Fibroblast of peridontal ligament (primary cell): ENCODE measurements at regions not wholly inside any gene's neighbourhood (a gene's known extent, or its start where the extent isn't known, plus 50 kb on each side); places are given as distances from the start of the nearest gene placed in this dataset.
"Not testable (repeated sequence)": the region's sequence is repeated elsewhere in the genome, so short reads cannot be mapped to it uniquely, and the experiment has no call there.

ENCODE experiments used
- DNase-seq: peaks from one replicate; pipeline ENCODE4 v3.0.0-alpha.2; 2010; ENCODE audit errors: extremely low read depth

DNA sequence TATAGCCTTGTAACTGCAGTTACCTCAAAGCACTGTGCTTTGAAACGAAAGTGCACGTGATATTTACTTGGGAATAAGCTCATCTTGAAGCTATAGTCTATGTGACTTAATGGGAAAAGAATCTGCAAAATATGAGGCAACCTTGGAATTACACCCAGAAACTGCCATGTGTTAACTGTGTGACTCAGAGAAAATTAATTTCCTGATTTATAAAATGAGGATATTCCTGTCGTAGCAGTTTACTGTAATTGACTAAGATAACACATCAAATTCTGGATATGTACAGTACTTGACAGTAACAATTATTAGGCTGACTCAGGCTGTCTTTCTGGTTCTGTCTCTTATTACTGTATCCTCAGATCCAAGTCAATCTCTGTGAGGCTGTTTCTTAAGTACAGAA lies 1079.9 kb upstream of the ACO1 start:
- no peak for DNase-seq

DNA sequence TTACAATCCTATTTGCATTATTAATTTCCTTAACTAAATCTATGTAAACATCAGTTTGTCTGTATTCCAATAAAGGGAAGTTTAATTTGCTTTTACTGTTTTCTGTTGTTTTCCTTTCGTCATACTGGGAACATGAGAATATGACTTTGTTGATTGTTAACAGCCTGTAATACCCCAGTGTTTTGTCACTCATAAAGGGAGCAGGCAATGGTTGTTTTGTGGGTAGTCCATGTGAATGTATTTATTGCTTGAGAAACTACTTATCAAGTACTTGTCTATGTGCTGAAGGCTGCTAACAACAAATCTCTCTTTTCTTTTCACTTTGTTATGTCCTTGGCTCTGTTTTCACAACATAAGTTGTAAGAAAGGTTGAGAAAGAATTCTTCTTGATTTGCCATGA lies 1070.2 kb upstream of the ACO1 start:
- no peak for DNase-seq

DNA sequence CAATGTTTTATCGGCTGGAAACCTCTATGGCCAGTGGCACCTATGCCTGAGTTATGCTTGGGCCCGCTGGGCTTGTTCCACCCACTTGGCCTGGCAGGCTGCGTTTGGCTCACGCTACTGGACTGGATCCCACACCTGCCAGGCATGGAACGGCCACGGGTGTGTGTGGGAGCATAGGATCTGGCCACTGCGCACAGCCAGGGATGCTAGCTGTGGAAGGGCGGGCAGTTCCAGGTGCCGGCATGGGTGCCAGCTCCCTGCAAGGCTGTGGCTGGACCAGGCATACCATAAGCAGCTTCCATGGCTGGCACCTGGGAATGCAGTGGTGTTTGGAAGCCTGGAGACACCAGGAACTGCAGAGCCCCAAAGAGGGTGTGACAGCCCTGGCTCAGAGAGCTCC lies 1063.9 kb upstream of the ACO1 start:
- DNase-seq, result no peak

DNA sequence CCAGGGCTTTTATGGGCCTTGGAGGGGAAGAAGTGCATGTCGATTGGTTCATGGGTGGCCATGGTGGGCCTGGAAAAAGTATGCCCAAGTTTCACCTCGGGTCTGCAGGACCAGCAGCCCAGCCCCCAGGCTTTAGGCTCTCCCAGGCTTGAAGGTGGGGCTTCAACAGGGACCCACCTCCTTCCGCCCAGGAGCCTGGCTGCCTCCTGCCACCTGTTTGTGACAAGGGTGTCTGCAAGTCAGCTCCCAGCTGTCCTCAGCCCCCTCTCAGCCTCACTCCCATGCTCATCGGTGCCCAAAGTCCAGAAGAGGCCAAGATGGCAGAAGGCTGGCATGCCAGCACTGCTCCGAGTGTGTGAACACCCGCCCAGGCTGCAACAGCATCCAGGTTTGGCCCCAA lies 1063.2 kb upstream of the ACO1 start:
- DNase-seq, result no peak

DNA sequence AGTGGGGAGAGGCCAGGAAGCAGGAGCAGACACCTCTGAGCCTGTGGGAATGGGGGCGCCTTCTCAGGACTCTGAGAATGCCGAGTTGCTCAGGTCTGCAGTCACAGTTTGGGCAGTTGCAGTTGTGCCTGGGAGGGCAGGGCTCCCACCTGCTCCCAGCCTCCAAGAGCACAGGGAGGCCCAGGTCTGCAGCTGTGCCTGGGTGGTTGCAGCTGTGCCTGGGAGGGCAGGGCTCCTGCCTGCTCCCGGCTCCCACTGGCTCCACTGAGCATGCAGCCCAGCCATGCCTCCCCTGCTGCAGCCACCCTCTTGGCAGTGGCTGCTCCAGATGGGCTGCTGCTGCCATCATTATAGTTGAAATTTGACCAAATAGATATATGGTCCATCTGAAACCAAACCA lies 1062.8 kb upstream of the ACO1 start:
- no peak for DNase-seq

DNA sequence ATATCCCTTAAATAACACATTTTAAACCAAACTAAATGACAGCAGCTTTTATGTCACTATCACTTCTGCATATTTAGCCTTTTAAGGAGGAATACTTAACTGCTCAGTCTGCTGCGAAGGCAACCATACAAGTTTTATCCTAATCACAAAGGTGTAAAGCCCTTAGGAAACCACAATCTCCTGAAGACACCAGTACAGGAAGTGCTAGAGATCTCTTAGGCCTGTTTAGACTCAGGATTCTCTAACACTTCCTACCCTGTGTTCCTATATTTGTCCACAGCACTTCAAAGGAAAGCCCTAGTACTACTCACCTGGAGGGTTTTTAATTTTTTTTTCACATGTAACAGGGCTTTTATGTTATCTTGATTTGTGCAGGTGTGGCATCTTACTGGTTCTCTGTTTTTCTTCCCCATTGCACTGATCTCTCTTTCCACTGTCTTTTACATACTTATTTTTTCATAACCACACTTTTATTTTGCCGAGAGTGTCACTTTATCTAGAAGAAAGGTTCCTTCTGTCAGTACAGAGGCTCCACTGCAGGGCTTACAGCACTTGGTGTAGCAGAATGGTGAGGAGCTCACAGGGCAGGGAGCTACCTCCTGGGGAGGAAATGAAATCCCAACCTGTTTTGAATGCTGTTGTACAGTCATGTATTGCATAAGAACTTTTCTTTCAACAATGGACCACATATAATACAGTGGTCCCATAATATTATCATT lies 1060.6 kb upstream of the ACO1 start:
- no peak for DNase-seq

DNA sequence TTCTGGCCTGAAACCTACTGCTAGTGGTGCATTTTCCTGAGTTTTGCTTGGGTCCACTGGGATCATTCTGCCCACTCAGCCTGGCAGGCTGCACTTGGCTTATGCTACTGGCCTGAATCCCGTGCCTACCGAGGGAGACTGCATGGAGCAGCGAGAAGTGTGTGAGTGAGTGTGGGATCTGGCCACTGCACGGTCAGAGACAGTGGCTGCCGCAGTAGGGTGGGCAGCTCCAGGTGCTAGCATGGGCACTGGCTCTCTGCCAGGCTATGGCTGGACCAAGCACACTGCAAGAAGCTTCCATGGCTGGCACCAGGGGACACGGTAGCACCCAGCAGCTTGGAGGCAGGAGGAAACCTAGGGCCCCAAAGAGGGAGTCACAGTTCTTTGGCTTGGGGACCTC lies 1058.7 kb upstream of the ACO1 start:
- DNase-seq, result no peak

DNA sequence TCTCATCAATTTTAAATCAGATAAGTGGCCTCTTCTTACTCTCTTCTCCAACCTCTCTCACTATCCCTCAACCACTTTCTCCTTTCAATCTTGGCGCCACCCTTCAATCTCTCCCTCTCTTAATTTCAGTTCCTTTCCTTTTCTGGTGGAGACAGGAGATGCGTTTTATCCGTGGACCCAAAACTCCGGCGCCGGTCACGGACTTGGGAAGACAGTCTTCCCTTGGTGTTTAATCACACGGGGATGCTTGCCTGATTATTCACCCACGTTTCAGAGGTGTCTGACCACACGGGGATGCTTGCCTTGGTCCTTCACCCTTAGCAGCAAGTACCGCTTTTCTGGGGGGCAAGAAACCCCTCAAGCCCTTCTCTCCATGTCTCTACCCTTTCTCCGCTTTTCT lies 1057.6 kb upstream of the ACO1 start:
- DNase-seq, result not testable (repeated sequence)

DNA sequence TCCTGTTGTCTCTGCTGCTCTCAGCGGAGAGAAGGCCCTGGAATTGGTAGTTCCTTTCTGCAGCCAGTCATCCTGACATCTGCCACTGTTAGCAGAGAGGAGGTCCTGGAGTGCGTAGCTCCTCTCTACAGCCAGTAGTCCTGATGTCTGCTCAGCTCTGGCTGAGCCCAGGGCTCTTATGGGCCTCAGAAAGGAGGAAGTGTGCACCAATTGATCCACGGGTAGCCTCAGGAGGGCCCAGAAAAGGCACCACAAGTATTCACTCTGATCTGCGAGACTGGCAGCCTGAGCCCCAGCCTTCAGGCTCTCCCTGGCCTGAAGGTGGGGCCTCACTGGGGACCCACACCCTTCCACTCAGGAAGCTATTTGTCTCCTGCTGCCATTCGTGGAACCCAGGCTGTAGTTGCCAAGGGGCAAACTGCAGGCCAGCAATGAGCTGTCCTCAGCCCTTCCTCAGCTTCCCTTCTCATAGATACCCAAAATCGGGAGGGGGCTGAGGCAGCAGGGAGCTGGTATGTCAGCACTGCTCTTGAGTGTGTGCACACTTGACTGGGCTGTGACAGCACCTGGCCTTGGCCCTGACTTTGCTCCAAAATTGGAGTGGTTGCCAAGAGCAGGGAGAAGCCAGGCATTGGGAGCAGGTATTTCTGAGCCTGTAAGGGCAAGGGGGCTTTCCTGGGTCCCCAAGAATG lies 1049.5 kb upstream of the ACO1 start:
- no peak for DNase-seq

DNA sequence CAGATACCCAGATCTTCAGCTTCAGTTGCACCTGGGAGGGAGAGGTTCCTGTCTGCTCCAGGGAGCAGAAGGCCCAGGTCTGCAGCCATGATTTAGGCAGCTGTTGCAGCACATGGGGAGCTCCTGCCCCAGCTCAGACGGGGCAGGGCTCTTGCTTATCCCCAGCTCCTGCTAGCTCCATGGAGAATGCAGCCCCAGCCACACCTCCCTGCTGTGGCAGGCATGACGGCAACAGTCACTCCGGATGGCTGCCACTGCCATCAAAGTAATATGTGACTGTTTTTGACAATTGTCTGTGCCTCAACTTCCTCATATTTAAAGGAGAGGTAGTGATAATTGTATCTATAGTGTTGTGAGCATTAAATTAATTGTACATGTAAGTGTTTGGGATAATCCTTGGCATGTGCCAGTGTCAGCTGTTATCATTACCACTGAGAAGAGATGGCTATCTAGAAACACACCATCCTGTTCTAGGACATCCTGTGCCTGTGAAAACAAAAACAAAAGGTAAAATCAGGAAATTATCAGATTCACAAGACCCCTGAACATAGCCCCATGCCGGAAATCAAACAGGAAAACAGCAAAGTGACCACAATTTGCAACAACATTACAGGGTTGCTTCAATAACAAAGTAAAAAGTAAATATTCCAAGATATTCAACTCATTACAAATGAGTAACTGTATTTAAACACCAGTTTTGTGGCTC lies 1048.8 kb upstream of the ACO1 start:
- no peak for DNase-seq

DNA sequence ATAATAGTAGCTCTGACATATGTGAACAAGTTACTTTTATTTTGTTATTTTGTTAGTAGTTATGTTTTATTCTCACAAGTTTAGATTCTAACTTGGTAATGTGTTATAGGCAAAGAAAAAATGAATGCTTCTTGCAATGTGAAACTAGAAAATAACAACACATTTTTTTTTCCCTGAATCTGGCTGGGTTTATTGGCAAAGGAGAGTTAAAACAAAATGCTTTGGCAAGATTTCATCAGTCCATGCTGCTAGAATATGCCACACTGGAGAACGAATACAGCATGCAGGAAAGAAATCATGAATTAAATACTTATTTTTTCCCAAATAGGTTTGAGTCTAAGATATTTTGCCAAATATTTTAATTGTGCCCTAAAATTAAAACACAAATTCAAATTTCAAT lies 1048.1 kb upstream of the ACO1 start:
- no peak for DNase-seq

DNA sequence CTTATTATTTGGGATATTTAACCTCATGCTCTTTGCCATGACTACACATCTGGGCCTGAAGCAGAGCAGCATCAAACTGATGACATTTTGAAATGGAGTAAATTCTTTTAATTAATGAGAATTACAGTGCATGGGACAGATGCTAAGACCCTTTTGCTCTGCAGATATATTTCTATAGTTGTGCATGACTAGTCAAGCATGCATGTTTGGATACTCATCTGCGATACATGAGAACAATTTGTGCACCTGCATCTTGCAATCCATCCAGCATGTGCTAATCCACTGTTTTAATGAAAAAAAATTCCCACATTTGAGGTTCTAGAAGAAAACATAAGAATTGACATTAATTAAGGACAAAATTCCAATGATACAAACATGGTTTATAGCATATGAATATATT lies 1047.6 kb upstream of the ACO1 start:
- DNase-seq, result no peak

DNA sequence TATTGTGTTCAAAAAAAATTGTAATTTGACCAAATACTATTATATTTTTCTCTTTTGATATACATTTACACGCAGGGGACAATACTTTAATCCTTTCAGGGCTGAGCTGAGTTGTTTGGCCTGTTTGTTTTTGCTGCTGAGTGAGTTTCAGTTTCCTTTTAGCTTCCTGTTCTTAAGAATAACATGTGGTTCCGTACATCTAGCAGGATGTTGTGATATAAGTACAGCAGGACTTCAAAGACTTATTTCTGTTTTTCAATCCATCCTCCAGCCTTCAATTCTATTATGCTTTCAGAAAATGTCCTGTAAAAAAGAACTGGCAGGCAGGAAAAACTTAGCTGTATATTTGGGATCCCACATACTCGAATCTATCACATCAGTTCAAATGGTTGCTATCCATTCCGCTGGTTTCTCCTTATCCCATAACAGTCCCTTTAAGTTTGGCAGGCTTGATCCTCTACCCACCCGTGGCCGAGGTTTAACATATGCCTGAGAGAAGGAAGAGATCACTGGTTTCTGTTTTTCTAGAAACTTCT lies 1037.3 kb upstream of the ACO1 start:
- no peak for DNase-seq

DNA sequence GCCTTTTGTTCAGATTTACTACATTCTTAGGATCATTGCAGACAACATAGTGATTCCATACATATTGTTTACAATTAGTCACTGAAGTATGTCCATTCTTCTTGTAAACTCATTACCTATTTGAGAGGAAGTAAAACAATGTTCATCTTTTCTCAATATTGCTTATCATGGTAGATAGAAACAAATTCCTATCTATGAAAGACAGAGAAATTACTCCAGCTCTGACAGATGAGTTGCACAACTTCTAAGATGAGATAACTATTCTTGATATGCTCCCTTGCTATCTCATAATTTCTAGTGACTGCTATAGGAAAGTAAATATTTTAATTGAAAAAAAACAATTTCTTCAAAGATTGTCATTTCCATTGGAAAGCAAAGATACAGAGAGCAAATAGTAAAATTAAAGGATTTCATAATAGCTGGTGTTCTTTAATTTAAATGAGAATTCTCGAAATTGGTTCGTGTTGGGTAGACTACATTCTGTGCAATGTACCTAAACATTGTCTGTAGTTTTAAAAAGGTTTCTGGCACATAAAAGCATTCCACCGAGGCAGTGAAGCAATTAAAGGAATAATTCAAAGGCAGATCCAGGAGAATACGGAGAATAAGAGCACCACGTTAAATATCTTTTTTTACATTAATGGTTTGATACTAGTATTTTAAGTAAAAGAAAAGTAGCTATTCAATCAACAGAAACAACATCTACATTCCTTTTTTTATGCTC lies 1029.1 kb upstream of the ACO1 start:
- no peak for DNase-seq

DNA sequence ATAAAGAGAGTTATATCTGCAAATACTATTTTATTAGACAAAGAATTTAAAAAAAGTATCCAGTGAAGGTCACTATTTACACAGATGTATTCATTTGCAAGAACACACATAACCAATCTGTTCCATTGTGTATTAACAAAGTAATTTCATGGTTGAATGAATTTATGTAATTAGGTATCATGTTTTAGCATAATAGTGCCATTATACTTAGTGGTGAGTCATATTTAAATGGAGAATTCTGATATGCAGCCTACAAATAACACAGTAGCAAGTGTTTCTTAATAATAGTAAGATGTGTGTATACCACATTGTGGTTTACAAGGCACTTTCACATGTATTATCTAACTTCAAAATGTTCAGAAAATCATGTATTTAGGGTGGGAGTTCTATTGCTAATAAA lies 1028.5 kb upstream of the ACO1 start:
- no peak for DNase-seq

DNA sequence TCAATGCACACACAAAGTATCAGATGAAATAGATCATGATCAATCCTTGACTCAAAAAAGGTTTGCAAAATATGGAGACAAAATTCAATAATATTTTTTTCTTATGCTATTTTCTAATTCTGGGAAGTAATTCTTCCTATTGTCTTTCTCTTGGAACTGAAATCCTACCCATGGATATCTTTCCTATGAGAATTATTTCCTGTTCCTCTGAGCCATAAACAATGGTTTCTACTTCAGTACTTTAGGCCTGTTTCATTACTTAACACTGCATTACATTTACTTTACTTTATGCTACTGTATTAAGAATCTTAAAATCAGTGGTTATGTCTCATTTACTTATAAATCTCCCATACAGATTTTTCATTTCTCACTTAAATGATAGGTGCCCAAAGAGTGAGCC lies 1025.4 kb upstream of the ACO1 start:
- DNase-seq, result no peak

DNA sequence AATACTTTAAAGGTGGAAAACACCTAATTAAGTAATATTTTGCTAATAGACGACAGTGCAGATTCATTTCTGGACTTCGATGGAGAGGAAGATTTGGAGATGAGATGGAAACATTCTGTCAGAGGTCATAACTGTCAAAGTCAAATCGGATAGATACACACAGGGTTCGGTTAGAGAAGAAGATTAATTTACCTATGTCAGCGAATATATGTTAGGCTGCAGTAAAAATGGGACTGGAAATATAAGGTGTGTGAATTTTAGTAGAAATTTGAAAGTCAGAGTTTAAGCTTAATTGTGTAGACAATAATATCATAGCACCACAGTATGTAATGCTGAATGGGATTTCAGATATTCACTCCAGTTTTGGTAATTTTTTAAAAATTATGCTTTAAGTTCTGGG lies 1020.3 kb upstream of the ACO1 start:
- no peak for DNase-seq

DNA sequence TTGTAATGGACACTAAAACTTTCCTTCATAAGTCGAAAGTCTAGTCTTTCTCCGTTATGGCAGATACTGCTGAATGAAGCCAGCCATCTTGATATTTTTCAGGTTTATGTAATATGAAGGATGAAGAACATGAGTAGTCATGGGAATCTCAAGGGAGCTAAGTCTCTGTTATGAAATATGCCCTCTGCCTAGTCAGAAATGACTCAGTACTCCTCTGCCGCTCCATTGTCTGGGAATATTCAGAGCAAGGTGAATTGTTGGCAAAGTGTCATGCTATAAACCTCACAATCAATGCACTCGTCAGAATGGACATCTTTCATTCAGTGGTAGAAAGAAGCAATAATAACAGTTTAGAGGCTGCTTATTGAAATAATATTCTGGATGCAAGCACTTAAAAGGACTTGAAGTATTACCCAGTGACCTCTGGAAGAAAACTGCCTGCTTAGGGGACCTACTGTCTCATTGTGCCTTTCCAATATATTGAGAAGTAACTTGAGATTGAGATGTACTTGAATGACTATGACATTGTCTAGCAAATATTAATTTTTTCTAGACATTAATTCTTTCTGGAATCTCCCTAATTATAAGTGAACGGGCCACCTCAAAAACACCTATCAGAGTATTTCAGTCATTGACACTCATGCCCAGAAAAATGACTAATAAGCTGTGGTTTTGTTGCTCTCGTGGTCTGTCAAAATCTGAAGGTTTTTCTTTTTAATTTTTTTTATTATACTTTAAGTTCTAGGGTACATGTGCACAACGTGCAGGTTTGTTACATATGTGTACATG lies 1011.5 kb upstream of the ACO1 start:
- no peak for DNase-seq

DNA sequence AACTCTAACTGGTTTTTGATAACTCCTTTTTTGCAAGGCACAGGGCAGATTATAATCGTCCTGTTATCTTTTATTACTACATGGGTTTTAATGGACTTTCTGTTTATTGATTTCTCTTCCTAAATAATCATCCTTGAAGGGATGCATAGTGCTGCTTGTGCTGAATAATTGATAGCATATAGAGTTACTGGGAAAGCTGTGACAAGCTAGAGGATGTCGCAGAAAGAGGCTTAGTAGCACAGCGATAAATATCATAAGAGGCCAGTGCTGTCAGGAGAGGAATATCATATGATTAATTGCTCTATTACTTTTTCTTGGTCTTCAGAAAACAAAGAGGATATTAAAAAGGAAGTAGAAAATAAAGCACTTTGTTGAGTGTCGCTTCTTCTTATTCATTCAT lies 1007.1 kb upstream of the ACO1 start:
- DNase-seq, result no peak

DNA sequence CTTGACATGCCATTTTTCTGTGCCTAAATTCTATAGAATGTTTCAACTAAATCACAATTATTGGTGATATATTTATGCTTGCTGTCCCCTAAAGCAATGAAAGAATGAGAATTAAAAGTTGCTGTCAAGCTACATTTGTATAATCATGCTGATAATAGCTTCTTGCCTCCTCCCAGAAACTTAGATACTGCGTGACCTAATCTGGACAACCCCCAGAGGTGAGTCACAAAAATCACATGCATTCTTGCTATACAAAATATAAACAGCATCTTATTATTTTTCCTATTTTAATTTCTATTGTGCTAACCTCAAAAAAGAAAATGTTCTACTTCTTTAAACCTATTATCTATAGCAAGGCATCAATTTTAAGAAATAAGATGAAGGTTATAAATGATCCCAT lies 995.8 kb upstream of the ACO1 start:
- DNase-seq, result no peak

DNA sequence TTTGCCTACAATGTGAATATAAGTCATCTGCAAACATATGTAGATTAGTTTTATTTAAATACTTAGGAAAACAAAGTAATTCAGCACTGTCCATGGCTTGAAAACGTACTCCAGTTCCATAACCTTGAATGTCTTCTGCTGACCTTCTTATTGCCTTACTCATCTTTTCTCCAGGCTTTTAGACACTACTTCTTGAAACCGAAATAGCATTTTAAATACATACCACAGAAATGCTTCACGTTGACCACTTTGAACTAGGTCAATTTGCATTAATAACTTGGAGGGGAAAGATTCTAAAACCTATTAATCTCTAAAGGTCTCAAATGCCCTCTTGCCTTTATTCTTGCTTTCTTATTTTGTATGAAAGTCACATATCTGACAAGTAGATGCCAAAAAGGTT lies 995.4 kb upstream of the ACO1 start:
- no peak for DNase-seq
